ENCODE measurements at regions not wholly inside any gene's neighbourhood (a gene's known extent, or its start where the extent isn't known, plus 50 kb on each side); places are given as distances from the start of the nearest gene placed in this dataset.

GRCh38 chr2:152825834-152826233, 107.4 kb downstream of the ARL6IP6 start:
- H3K27me3 Mint-ChIP-seq (ENCODE audit: low read depth in 3 of 3): peaks cover 1 to 6% (median 2%) of the 10 kb centered on the region in 3 donors
- peaks cover 0 to 1% of the 10 kb centered on the region in 2 donors for H3K4me1 Mint-ChIP-seq
- no peak for DNase-seq
- H3K4me3 Mint-ChIP-seq: no peak overlapping the region
- H3K36me3 Mint-ChIP-seq: no peaks in the 10 kb centered on the region
- no peaks in the 10 kb centered on the region for H3K9me3 Mint-ChIP-seq
- H3K27ac Mint-ChIP-seq: no peak overlapping the region

- Mint-ChIP-seq H3K27ac (no peak overlapping the region), H3K4me3 (no peak overlapping the region), H3K4me1 (peaks cover 7 to 10% of the 10 kb centered on the region in 2 donors), H3K36me3 (no peaks in the 10 kb centered on the region), H3K9me3 (no peaks in the 10 kb centered on the region), H3K27me3 (ENCODE audit: low read depth in 3 of 3) (peaks cover 1 to 8% (median 2%) of the 10 kb centered on the region in 3 donors)
- DNase-seq: no peak
Measured at GRCh38 chr2:152823905-152824304, 105.5 kb downstream of the ARL6IP6 start.

GRCh38 chr2:152822676-152823075, 104.3 kb downstream of the ARL6IP6 start:
- H3K9me3 Mint-ChIP-seq: no peaks in the 10 kb centered on the region
- H3K36me3 Mint-ChIP-seq: no peaks in the 10 kb centered on the region
- peaks cover 7 to 10% of the 10 kb centered on the region in 2 donors for H3K4me1 Mint-ChIP-seq
- no peak overlapping the region for H3K27ac Mint-ChIP-seq
- H3K27me3 Mint-ChIP-seq (ENCODE audit: low read depth in 3 of 3): peaks cover 1 to 8% (median 2%) of the 10 kb centered on the region in 3 donors
- H3K4me3 Mint-ChIP-seq: no peak overlapping the region
- DNase-seq: no peak

- peak in 2 of 3 donors; percentile 4 to 15 for DNase-seq
- peaks cover 12 to 19% of the 10 kb centered on the region in 2 donors for H3K4me1 Mint-ChIP-seq
- peaks cover 1 to 10% (median 2%) of the 10 kb centered on the region in 3 donors for H3K27me3 Mint-ChIP-seq (ENCODE audit: low read depth in 3 of 3)
- peak overlapping the region in 1 of 5 donors; percentile 63 for H3K4me3 Mint-ChIP-seq
- peaks cover 0 to under 1% (median 0%) of the 10 kb centered on the region in 6 donors for H3K9me3 Mint-ChIP-seq
- H3K36me3 Mint-ChIP-seq: no peaks in the 10 kb centered on the region
- peak overlapping the region in 1 of 6 donors; percentile 73 for H3K27ac Mint-ChIP-seq
Measured at GRCh38 chr2:152820048-152820447, 101.6 kb downstream of the ARL6IP6 start.

- peaks cover 0 to 4% (median 0%) of the 10 kb centered on the region in 3 donors for H3K36me3 Mint-ChIP-seq
- no peak for DNase-seq
- H3K4me1 Mint-ChIP-seq: peaks cover 37 to 38% of the 10 kb centered on the region in 2 donors
- H3K27ac Mint-ChIP-seq: no peak overlapping the region
- H3K27me3 Mint-ChIP-seq (ENCODE audit: low read depth in 3 of 3): peaks cover 3 to 7% (median 3%) of the 10 kb centered on the region in 3 donors
- peaks cover 4 to 18% (median 10%) of the 10 kb centered on the region in 6 donors for H3K9me3 Mint-ChIP-seq
- H3K4me3 Mint-ChIP-seq: peak overlapping the region in 1 of 5 donors; percentile 38
Measured at GRCh38 chr2:152815634-152816257, 97.3 kb downstream of the ARL6IP6 start.

- Mint-ChIP-seq H3K36me3 (peaks cover 0 to 4% (median 0%) of the 10 kb centered on the region in 3 donors), H3K9me3 (peaks cover 4 to 18% (median 10%) of the 10 kb centered on the region in 6 donors), H3K27ac (no peak overlapping the region), H3K4me1 (peaks cover 30% of the 10 kb centered on the region in 2 donors), H3K27me3 (ENCODE audit: low read depth in 3 of 3) (peaks cover 3 to 7% (median 6%) of the 10 kb centered on the region in 3 donors), H3K4me3 (peak overlapping the region in 2 of 5 donors; percentile 4 to 45)
- DNase-seq: no peak
Measured at GRCh38 chr2:152814475-152815030, 96.1 kb downstream of the ARL6IP6 start.

GRCh38 chr2:152813351-152813750, 94.9 kb downstream of the ARL6IP6 start:
- peak overlapping the region in 1 of 5 donors; percentile 17 for H3K4me3 Mint-ChIP-seq
- H3K27ac Mint-ChIP-seq: no peak overlapping the region
- peaks cover 0 to 4% (median 0%) of the 10 kb centered on the region in 3 donors for H3K36me3 Mint-ChIP-seq
- H3K27me3 Mint-ChIP-seq (ENCODE audit: low read depth in 3 of 3): peaks cover 3 to 6% (median 5%) of the 10 kb centered on the region in 3 donors
- peaks cover 4 to 18% (median 10%) of the 10 kb centered on the region in 6 donors for H3K9me3 Mint-ChIP-seq
- peaks cover 30% of the 10 kb centered on the region in 2 donors for H3K4me1 Mint-ChIP-seq
- no peak for DNase-seq
